ENCODE measurements at regions not wholly inside any gene's neighbourhood (a gene's known extent, or its start where the extent isn't known, plus 50 kb on each side); places are given as distances from the start of the nearest gene placed in this dataset.

DNA sequence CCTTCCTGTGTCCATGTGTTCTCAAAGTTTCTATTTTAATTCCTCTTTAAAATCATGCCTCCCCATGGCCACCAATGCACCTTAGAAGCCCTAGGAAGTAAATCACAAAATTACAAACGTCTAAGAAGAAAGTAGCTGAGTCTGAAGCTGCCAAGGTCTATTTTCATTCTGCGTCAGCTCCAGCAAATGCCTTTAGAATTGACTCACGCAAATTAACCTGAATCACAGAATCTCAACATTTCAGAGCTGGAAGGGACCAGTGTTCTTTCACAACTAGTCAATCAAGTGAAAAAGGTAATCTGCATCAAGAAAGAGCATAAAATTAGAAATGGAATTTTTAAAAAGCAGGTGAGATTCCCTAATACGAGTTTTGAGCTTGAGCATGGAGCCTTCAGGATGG lies 1017.6 kb downstream of the SORCS3 start:
- no peak overlapping the region for H2BK20ac ChIP-seq (ENCODE audit: low read length)
- no peaks in the 10 kb centered on the region for H3K79me2 ChIP-seq (ENCODE audit: control insufficient read depth in 1 of 2, insufficient read depth in 2 of 2, low read length in 2 of 2)
- no peak overlapping the region for H2BK12ac ChIP-seq (ENCODE audit: low read depth, low read length)
- H3K27me3 ChIP-seq (replicated peaks in 1 of 4; ENCODE audit: control insufficient read depth in 3 of 4, extremely low read depth in 1 of 4, insufficient read depth in 3 of 4, low read length in 3 of 4) = no peaks in the 10 kb centered on the region
- H3K79me1 ChIP-seq (ENCODE audit: low read depth, low read length) = no peaks in the 10 kb centered on the region
- H3K4me1 ChIP-seq (replicated peaks in 1 of 4; ENCODE audit: control insufficient read depth in 3 of 4, insufficient read depth in 4 of 4, low read length in 3 of 4) = peaks cover 0 to 4% (median 1%) of the 10 kb centered on the region in 4 experiments; a peak in 2 of 7 replicates
- H3K23me2 ChIP-seq (ENCODE audit: low read depth, low read length) = no peaks in the 10 kb centered on the region; the same call in 1 of the 2 replicates
- no peak overlapping the region for H3K23ac ChIP-seq (ENCODE audit: insufficient read length)
- H3K14ac ChIP-seq (ENCODE audit: insufficient read length) = no peak overlapping the region
- H3K9me3 ChIP-seq (ENCODE audit: insufficient read depth in 2 of 2, low read depth in 1 of 2, low read length in 1 of 2) = no peaks in the 10 kb centered on the region
- FAIRE-seq = no peak
- H2BK15ac ChIP-seq (ENCODE audit: low read length) = no peak overlapping the region
- POLR2A ChIA-PET (ENCODE audit: partially characterized antibody) = no interaction called here
- 91% methylated on average over 4 of the region's 4 CpGs; no CpG with 5 or more reads in 1 of the 2 experiments for WGBS, 2 experiments (ENCODE audit: extremely low coverage in 1 of 2, insufficient coverage in 1 of 2, insufficient read length in 1 of 2, insufficient replicate concordance in 2 of 2, low coverage in 1 of 2, low lambda C conversion rate in 2 of 2, missing lambda C conversion rate in 1 of 2)
- no peak overlapping the region for H2AK5ac ChIP-seq (ENCODE audit: low read depth, low read length)
- no peak overlapping the region for H2AFZ ChIP-seq (ENCODE audit: low read length)
- CTCF ChIA-PET (ENCODE audit: partially characterized antibody) = interaction anchor here (1.1 kb wide), 1 partner anchor 35 kb away, joined by 3 read pairs; no protein-coding TSS in a partner anchor
- H2BK120ac ChIP-seq (replicated peaks; ENCODE audit: low read depth, low read length) = no peak overlapping the region
- H3K27ac ChIP-seq (ENCODE audit: low read depth, low read length) = no peak overlapping the region
- no peak overlapping the region; the same call in 1 of the 2 replicates for H3K18ac ChIP-seq (ENCODE audit: extremely low read depth, low read length)
- no peak overlapping the region for H4K8ac ChIP-seq (ENCODE audit: extremely low read depth, insufficient read depth, low read length)
- H4K20me1 ChIP-seq (replicated peaks in 1 of 2; ENCODE audit: control insufficient read depth in 1 of 2, insufficient read depth in 2 of 2, low read length in 2 of 2) = no peaks in the 10 kb centered on the region
- no peak overlapping the region for H4K5ac ChIP-seq (ENCODE audit: insufficient read length, low read depth, low read length)
- no peak overlapping the region for H4K91ac ChIP-seq (replicated peaks; ENCODE audit: insufficient read length, low read length)
- H3K4ac ChIP-seq (replicated peaks; ENCODE audit: insufficient read length, low read depth, low read length) = no peak overlapping the region
- DNase-seq (ENCODE audit: low read depth in 1 of 2, low spot score in 2 of 2) = no peak
- no peak overlapping the region for H3K9ac ChIP-seq (replicated peaks in 1 of 4; ENCODE audit: extremely low read depth in 1 of 4, low read depth in 3 of 4, low read length in 3 of 4)
- no peak overlapping the region for H3K56ac ChIP-seq (replicated peaks; ENCODE audit: insufficient read length, low read depth, low read length)
- no peak overlapping the region for H3K4me3 ChIP-seq (ENCODE audit: extremely low read depth in 1 of 4, insufficient read depth in 2 of 4, low read depth in 3 of 4, low read length in 4 of 4)
- no peak overlapping the region for H3K4me2 ChIP-seq (ENCODE audit: insufficient read depth in 1 of 2, low read depth in 2 of 2, low read length in 2 of 2)
- no peak overlapping the region for H2BK5ac ChIP-seq (ENCODE audit: low read depth, low read length)
- no peaks in the 10 kb centered on the region for H3K36me3 ChIP-seq (ENCODE audit: control insufficient read depth in 2 of 4, insufficient read depth in 4 of 4, low read length in 3 of 4)
- TF ChIP-seq, protein P1, sequence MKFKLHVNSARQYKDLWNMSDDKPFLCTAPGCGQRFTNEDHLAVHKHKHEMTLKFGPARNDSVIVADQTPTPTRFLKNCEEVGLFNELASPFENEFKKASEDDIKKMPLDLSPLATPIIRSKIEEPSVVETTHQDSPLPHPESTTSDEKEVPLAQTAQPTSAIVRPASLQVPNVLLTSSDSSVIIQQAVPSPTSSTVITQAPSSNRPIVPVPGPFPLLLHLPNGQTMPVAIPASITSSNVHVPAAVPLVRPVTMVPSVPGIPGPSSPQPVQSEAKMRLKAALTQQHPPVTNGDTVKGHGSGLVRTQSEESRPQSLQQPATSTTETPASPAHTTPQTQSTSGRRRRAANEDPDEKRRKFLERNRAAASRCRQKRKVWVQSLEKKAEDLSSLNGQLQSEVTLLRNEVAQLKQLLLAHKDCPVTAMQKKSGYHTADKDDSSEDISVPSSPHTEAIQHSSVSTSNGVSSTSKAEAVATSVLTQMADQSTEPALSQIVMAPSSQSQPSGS (IDR thresholded peaks at IDR 0.05; ENCODE audit: low read length) = no peak
- TF ChIP-seq, protein P2, sequence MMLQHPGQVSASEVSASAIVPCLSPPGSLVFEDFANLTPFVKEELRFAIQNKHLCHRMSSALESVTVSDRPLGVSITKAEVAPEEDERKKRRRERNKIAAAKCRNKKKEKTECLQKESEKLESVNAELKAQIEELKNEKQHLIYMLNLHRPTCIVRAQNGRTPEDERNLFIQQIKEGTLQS (IDR thresholded peaks at IDR 0.05; ENCODE audit: insufficient read depth, low read depth, low read length) = no peak
- TF ChIP-seq TAF1 (IDR thresholded peaks at IDR 0.05; ENCODE audit: low read depth, low read length) (no peak), CTBP2 (IDR thresholded peaks at IDR 0.05; ENCODE audit: borderline replicate concordance, insufficient read depth, insufficient read length, low read length) (no peak), POLR2AphosphoS5 (IDR thresholded peaks at IDR 0.05; ENCODE audit: low read depth, low read length) (no peak), POLR2A (IDR thresholded peaks at IDR 0.05; ENCODE audit: control extremely low read depth in 1 of 2, low read depth in 2 of 2, low read length in 2 of 2) (no peak), MAFK (IDR thresholded peaks at IDR 0.05; ENCODE audit: low read depth, low read length) (no peak), CBX8 (IDR thresholded peaks at IDR 0.05; ENCODE audit: borderline replicate concordance, low read depth, low read length) (no peak), JUN (IDR thresholded peaks at IDR 0.05; ENCODE audit: low read depth, low read length) (no peak), GABPA (IDR thresholded peaks at IDR 0.05; ENCODE audit: borderline replicate concordance, insufficient read depth, low read length) (no peak), RXRA (IDR thresholded peaks at IDR 0.05; ENCODE audit: insufficient read depth, low read depth, low read length) (no peak)
- TF ChIP-seq, protein P3, sequence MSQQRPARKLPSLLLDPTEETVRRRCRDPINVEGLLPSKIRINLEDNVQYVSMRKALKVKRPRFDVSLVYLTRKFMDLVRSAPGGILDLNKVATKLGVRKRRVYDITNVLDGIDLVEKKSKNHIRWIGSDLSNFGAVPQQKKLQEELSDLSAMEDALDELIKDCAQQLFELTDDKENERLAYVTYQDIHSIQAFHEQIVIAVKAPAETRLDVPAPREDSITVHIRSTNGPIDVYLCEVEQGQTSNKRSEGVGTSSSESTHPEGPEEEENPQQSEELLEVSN (IDR thresholded peaks at IDR 0.05) = no peak
